B cell (primary cell): ENCODE measurements at regions not wholly inside any gene's neighbourhood (a gene's known extent, or its start where the extent isn't known, plus 50 kb on each side); places are given as distances from the start of the nearest gene placed in this dataset.

Source experiments
- EZH2 ChIP-seq: IDR thresholded peaks from 2 replicates; pipeline ENCODE4 v1.6.1; 2012; ENCODE audit warnings: borderline replicate concordance, low read depth, mild to moderate bottlenecking, moderate library complexity, low read length; ENCODE audit not compliant: insufficient read depth, poor library complexity, severe bottlenecking
- TF ChIP-seq, protein P1 (sequence below): fragments of 200-600 bp; IDR thresholded peaks from one replicate; pipeline ENCODE4 v1.8.0; 2022; ENCODE audit warnings: antibody characterized with exemption, mild to moderate bottlenecking

DNA sequence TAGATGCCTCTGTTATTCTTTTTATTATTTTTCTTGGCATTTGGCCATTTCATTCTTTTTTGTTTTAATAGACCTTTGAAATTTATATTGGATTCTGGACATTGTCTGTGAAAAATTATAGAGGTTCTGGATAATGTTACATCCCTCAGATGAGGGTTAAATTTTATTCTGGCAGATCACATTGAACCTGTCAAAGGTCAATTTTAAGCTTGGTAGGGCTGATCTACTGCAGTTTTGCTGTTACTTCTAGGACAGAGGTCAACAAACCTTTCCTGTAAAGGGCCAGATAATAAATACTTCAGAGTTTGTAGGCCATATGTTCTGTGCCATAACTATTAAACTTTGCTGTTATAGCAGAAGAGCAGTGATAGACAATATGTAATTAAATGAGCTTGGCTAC is 318.9 kb upstream of the DPPA4 start:
- no peak for TF ChIP-seq EZH2
- TF ChIP-seq, protein P1, sequence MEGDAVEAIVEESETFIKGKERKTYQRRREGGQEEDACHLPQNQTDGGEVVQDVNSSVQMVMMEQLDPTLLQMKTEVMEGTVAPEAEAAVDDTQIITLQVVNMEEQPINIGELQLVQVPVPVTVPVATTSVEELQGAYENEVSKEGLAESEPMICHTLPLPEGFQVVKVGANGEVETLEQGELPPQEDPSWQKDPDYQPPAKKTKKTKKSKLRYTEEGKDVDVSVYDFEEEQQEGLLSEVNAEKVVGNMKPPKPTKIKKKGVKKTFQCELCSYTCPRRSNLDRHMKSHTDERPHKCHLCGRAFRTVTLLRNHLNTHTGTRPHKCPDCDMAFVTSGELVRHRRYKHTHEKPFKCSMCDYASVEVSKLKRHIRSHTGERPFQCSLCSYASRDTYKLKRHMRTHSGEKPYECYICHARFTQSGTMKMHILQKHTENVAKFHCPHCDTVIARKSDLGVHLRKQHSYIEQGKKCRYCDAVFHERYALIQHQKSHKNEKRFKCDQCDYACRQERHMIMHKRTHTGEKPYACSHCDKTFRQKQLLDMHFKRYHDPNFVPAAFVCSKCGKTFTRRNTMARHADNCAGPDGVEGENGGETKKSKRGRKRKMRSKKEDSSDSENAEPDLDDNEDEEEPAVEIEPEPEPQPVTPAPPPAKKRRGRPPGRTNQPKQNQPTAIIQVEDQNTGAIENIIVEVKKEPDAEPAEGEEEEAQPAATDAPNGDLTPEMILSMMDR: no peak
